NK-92 treated with Interleukin-12 subunit alpha and Interleukin-12 subunit beta, amount 100 ng/mL, for 24 hours (cell line): ENCODE measurements at regions not wholly inside any gene's neighbourhood (a gene's known extent, or its start where the extent isn't known, plus 50 kb on each side); places are given as distances from the start of the nearest gene placed in this dataset.

Source experiments
- DNase-seq: peaks from one replicate; lab custom pipeline; 2025; lab: John Stamatoyannopoulos, UW

DNA sequence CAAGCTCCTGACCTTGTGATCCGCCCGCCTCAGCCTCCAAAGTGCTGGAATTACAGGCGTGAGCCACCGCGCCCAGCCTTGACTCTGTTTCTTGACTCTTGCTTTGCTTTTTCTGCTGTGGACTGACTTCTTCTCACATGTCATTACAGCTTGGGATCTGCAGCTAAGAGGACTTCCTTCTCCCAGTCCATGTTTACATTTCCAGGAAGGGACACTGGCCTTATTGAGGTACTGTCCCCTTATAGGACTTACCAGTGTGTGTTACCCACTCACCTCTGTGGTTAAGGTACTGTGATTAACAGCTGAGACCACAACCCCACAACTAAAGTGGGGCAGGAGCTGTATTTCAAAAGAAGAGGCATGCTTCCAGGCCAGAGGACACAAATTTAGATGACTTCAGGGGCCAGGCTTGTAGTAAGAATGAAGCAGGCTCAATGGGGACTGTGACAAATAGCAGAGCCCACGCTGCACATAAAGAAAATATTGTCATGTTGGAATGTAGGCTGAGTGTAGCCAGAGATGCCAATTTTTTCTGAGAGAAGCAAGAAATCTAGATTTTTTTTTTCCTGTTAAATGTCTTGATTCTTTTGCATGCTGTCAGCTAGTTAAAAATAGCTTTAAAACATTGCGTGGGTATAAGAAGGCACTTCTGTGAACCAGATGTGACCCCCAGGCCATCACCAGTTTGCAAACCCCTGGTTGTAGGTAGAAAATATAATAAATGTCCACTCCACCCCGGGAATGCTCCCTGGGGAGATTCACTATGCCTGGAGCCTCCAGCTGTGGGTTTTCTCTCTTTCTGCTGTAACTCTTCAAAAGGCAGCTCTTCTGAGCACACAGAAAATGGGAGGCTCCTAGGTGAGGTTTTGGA, 75.0 kb downstream of the PTPDC1 start:
- no peak for DNase-seq

DNA sequence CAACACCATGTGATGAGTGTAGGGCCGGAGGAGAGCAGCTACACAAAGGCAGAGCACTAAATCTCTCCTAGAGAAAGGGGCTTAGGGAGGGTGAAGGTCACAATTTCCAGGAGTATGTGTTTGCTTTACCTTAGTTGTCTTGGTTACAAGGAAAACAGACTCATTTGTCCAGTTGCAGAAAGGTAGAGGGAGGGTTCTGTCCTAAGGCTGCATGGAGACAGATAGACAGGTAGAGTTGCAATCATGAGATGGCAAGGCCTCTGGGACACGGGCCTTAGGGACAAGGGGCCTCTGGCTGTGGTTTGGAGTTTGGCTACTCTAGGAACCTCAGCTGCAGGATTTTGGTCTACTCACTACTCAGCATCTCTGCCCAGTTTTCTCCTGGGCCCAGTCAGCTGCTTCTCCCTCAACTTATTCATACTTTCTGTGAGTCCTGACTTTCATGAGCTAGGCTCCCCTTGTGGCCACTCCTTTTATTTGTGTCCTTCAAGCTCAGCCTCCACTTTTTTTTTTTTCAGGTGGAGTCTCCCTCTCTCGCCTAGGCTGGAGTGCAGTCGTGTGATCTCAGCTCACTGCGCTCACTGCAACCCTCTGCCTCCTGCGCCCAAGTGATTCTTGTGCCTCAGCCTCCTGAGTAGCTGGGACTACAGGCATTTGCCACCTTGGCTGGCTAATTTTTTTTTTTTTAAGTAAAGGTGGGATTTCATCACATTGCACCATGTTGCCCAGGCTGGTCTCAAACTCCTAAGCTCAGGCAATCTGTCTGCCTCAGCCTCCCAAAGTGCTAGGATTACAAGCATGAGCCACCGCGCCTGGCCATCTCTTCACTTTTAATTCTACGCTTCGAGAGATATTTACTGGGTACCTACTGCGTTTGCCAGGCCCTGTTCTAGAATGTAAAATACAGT, 76.6 kb downstream of the PTPDC1 start:
- DNase-seq = no peak

DNA sequence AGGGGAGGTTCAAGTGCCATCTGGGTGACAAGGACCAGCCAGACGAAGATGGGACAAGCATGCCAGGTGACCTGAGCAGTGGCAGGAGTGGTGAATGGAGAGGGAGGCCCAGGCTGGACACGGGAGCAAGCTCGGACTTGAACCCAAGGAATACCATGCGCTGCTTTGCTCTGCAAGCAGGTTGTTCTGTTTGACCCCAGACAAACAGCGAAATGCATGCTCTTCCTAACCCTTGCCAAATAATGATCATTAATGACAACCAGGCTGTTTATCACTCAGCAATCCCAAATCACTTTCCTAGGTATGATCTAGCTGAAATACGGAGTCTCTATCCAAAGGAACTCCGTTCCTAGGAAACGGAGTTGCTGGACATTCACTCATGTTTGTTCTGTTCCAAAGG, 77.4 kb downstream of the PTPDC1 start:
- DNase-seq = no peak

DNA sequence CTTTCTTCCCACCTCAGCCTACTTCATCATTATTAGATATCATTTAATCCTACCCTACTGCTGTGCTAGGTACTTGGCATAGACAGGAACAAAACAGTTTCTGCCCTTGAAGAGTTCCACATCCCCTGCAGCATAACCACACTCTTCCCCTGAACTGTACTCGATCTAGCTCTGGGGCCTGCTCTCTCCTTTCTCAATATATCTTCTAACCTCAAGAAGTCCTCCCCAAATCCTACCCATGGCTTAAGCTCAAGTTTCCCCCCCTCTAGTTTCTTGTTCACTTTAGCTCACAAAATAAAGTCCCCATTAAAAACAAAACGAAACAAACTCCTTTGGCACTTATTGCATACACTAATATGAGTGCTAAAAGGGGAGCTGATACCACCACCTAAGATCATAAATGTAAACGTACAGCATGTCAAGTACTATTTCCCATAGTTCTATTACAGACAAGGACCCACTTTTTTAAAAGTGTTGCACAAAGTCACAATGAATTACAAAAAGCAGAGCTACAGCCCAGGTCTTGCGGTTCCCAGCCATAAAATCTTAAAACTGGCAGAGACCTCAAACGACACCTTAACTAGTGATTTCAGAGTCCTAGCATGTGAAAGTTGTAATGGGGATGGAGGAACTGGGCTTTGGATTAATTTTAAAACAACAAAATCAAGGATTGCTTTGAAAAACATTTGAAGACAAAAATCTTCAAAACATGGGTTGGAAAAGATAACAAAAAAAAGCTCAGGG, 80.7 kb downstream of the PTPDC1 start:
- DNase-seq = no peak

GRCh38 chr9:94165592-94166235, 81.5 kb downstream of the PTPDC1 start:
- peak; percentile 93 for DNase-seq

GRCh38 chr9:94166236-94166975, 82.1 kb downstream of the PTPDC1 start:
- DNase-seq = peak; percentile 93

DNA sequence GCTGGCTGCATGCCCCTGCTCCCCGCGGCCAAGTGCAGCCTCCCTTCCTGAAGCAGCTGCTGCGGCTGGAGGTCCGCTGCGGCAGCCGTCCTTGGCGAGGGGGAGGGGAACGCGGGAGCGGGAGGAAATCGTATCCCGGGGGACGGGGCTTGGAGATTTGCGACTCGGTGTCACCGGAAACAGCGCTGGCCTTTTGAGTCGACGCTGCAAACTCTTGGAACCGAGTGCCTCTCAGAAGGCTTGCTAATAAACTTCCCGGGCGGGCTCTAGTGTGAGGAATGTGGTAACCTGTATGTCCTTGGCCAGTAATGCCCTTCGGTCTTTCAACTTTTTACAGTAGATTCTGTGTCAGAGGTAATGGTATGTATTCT, 82.7 kb downstream of the PTPDC1 start:
- DNase-seq = no peak

DNA sequence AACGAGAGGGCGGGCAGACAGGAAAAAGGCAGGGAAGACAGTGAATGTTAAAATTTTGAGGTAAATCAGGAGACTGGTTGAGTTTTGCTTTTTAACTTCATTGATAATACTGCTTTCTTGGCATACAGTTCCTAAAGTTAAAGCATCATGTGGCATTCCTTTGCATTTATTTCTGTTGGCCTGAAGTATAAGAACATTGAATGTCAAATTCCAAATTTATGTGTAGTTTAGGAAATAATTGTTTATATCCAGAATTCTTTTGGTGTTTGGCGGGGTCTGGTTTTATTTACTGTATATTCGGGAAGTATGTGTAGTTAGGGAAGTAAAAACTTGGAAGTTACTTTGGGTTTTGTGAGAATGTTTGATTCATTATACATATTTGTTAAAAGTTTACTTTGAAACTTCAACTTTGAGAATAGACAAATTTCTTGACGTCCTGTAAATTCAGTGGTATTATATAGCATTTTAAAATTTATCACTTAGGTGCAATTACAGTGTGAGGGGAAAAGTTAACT, 83.2 kb downstream of the PTPDC1 start:
- DNase-seq = no peak

GRCh38 chr9:94168203-94169000, 84.1 kb downstream of the PTPDC1 start:
- no peak for DNase-seq

- DNase-seq = no peak
These were observed 85.7 kb downstream of the PTPDC1 start for GRCh38 chr9:94169968-94170367.

DNA sequence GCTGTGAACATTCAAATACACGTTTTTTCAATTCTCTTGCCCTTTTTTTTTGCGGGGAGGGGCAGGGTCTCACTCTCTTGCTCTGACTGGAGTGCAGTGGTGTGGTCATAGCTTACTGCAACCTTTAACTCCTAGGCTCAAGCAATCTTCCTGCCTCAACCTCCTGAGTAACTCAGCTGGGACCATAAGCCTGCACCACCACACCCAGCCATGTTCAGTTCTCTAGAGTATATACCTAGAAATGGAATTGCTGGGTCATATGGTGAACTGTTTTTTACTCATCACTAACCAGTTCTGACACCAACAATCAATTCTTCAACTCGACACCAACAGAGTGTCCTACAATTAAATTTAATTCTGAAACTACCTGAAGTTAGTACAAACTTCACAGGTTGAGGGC, 85.5 kb upstream of the ZNF169 start:
- DNase-seq = no peak

DNA sequence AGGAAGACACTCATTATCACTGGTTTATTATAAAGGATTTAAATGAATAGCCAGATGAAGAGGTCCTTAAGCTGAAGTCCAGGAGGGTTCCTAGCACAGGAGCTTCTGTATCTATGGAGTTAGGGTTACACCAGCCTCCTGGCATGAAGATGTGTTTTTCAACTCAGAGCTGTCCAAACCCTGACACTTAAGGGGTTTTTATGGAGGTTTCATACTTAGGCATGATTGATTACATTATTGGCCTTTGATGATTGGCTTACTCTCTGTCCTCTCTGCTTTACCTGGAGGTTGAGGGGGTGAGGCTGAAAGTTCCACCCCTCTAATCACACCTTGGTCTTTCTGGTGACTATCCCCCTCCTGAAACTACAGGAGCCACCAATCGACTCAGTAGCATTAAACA, 84.9 kb upstream of the ZNF169 start:
- DNase-seq = no peak

DNA sequence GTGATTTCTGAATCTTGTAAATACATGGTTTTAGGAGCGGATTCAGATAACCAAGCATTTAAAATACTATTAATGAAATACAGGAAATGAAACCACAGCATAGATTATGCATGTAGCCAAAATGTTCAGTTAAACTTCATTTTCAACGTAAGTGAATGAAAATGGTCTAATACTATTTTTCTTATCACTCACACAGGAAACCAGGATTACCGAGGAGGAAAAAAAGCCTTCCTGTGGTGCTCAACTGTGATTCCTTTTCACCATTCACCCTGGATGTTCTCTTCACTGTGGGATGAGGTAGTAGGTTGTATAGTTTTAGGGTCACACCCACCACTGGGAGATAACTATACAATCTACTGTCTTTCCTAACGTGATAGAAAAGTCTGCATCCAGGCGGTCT, 83.4 kb upstream of the ZNF169 start:
- no peak for DNase-seq

GRCh38 chr9:94176608-94177007, 82.5 kb upstream of the ZNF169 start:
- DNase-seq = no peak

GRCh38 chr9:94178927-94179326, 80.2 kb upstream of the ZNF169 start:
- no peak for DNase-seq

GRCh38 chr9:94181408-94182181, 77.5 kb upstream of the ZNF169 start:
- no peak for DNase-seq

GRCh38 chr9:94182532-94182931, 76.6 kb upstream of the ZNF169 start:
- DNase-seq = no peak

- DNase-seq = no peak
These were observed 75.7 kb upstream of the ZNF169 start for GRCh38 chr9:94183240-94183999.

GRCh38 chr9:94188246-94188645, 70.9 kb upstream of the ZNF169 start:
- no peak for DNase-seq
